OCI-LY7 (cell line): ENCODE measurements at regions not wholly inside any gene's neighbourhood (a gene's known extent, or its start where the extent isn't known, plus 50 kb on each side); places are given as distances from the start of the nearest gene placed in this dataset.

Source experiments
- CTCF ChIP-seq: fragments of 200-600 bp; sonication (generic); conservative IDR thresholded peaks from 2 replicates; pipeline ENCODE4 v1.5.1; 2014; ENCODE audit warnings: mild to moderate bottlenecking, antibody characterized with exemption, low read length, moderate library complexity, mixed read lengths
- EZH2phosphoT487 ChIP-seq: fragments of 200-600 bp; sonication (generic); IDR thresholded peaks from 2 replicates; pipeline ENCODE4 v1.6.1; 2018; ENCODE audit warnings: low read depth, borderline replicate concordance, mild to moderate bottlenecking, mixed run types, antibody characterized with exemption, low read length, moderate library complexity, mixed read lengths

- no peak for TF ChIP-seq CTCF
- no peak for TF ChIP-seq EZH2phosphoT487
These were observed 435.3 kb upstream of the PDZRN3 start for GRCh38 chr3:74059923-74060600.
